ENCODE measurements at regions not wholly inside any gene's neighbourhood (a gene's known extent, or its start where the extent isn't known, plus 50 kb on each side); places are given as distances from the start of the nearest gene placed in this dataset.

GRCh38 chr20:10842116-10842515, 168.3 kb upstream of the JAG1 start:
- Histone ChIP-seq H3K9me3 (no peaks in the 10 kb centered on the region), H3K4me1 (ENCODE audit: control insufficient read depth in 1 of 2, insufficient read depth in 2 of 2, low read depth in 1 of 2, low read length in 1 of 2) (no peaks in the 10 kb centered on the region), H2AFZ (ENCODE audit: low read depth) (no peak overlapping the region), H3K79me2 (ENCODE audit: insufficient read depth) (no peaks in the 10 kb centered on the region), H3K36me3 (replicated peaks in 1 of 2; ENCODE audit: control insufficient read depth in 1 of 2, insufficient read depth in 2 of 2, low read length in 1 of 2) (no peaks in the 10 kb centered on the region), H3K9me2 (no peaks in the 10 kb centered on the region), H3F3A (replicated peaks; ENCODE audit: insufficient read depth) (no peaks in the 10 kb centered on the region), H3K9ac (no peak overlapping the region), H3K4me3 (ENCODE audit: low read depth in 2 of 2, low read length in 1 of 2) (no peak overlapping the region), H3K27ac (ENCODE audit: low read depth in 2 of 2, low read length in 1 of 2) (no peak overlapping the region), H3K27me3 (ENCODE audit: insufficient read depth) (no peaks in the 10 kb centered on the region), H3K4me2 (no peak overlapping the region), H4K20me1 (ENCODE audit: insufficient read depth) (no peaks in the 10 kb centered on the region)
- TF ChIP-seq MAX (IDR thresholded peaks at IDR 0.05; ENCODE audit: low read depth) (no peak), RXRA (IDR thresholded peaks at IDR 0.05; ENCODE audit: borderline replicate concordance, low read depth) (no peak)
- DNase-seq: no peak
- ChIA-PET CTCF (no interaction called here), POLR2A (no interaction called here)
- WGBS (ENCODE audit: low lambda C conversion rate): 57% methylated on average over 3 of the region's 3 CpGs

DNA sequence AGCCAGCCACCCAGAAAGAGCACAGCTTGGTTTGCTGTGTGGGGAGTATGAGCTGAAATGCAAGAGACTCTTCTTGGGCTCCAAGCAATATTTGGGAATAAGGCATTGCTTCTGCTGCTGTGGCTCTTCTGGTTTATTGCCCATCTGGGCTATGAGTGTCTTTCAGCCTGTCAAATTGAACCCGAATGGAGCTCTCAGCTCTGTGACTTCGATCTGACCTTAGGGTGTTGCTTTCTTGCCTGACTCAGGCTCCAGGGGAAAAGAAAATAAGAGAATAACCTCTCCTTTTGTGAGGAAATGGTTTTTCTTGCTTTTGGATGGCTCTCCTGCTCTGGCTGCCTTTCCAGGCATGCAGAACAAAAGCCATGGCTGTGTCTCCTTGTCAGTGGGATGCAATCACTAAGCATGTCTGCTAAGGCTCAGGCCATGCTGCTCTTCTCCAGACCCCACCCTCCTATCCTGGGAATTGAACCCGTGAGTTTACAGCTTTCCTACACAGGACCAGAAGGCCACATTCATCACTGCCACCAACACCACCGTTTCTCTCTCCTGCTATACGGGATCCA, 169.4 kb upstream of the JAG1 start:
- no peaks in the 10 kb centered on the region for H3F3A ChIP-seq (replicated peaks; ENCODE audit: insufficient read depth)
- WGBS (ENCODE audit: low lambda C conversion rate): 49% methylated on average over 5 of the region's 5 CpGs
- no peak overlapping the region for H3K27ac ChIP-seq (ENCODE audit: low read depth in 2 of 2, low read length in 1 of 2)
- ChIA-PET POLR2A (no interaction called here), CTCF (no interaction called here)
- H3K27me3 ChIP-seq (ENCODE audit: insufficient read depth): no peaks in the 10 kb centered on the region
- H3K4me3 ChIP-seq (ENCODE audit: low read depth in 2 of 2, low read length in 1 of 2): no peak overlapping the region
- no peaks in the 10 kb centered on the region for H4K20me1 ChIP-seq (ENCODE audit: insufficient read depth)
- H3K79me2 ChIP-seq (ENCODE audit: insufficient read depth): no peaks in the 10 kb centered on the region
- H3K4me2 ChIP-seq: no peak overlapping the region
- H3K4me1 ChIP-seq (ENCODE audit: control insufficient read depth in 1 of 2, insufficient read depth in 2 of 2, low read depth in 1 of 2, low read length in 1 of 2): no peaks in the 10 kb centered on the region
- H3K36me3 ChIP-seq (replicated peaks in 1 of 2; ENCODE audit: control insufficient read depth in 1 of 2, insufficient read depth in 2 of 2, low read length in 1 of 2): no peaks in the 10 kb centered on the region
- no peaks in the 10 kb centered on the region for H3K9me2 ChIP-seq
- no peak overlapping the region for H2AFZ ChIP-seq (ENCODE audit: low read depth)
- H3K9ac ChIP-seq: no peak overlapping the region
- no peaks in the 10 kb centered on the region for H3K9me3 ChIP-seq
- no peak for DNase-seq
- TF ChIP-seq YY1 (IDR thresholded peaks at IDR 0.05; ENCODE audit: low read depth): no peak
- no peak for TF ChIP-seq GATA2 (CRISPR knock-in tag; IDR thresholded peaks at IDR 0.05)
- no peak for TF ChIP-seq CHD2 (IDR thresholded peaks at IDR 0.05; ENCODE audit: low read length, partially characterized antibody)
- TF ChIP-seq ZBTB33 (IDR thresholded peaks at IDR 0.05; ENCODE audit: borderline replicate concordance, low read depth): no peak
- TF ChIP-seq FOXJ3 (CRISPR knock-in tag; IDR thresholded peaks at IDR 0.05): no peak
- TF ChIP-seq TCF12 (IDR thresholded peaks at IDR 0.05): no peak
- TF ChIP-seq MXI1 (IDR thresholded peaks at IDR 0.05; ENCODE audit: low read depth, low read length): no peak
- TF ChIP-seq, protein P1, sequence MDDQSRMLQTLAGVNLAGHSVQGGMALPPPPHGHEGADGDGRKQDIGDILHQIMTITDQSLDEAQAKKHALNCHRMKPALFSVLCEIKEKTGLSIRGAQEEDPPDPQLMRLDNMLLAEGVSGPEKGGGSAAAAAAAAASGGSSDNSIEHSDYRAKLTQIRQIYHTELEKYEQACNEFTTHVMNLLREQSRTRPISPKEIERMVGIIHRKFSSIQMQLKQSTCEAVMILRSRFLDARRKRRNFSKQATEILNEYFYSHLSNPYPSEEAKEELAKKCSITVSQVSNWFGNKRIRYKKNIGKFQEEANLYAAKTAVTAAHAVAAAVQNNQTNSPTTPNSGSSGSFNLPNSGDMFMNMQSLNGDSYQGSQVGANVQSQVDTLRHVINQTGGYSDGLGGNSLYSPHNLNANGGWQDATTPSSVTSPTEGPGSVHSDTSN (IDR thresholded peaks at IDR 0.05): no peak
- no peak for TF ChIP-seq RCOR1 (IDR thresholded peaks at IDR 0.05; ENCODE audit: low read length)
- no peak for TF ChIP-seq SIN3A (IDR thresholded peaks at IDR 0.05; ENCODE audit: borderline replicate concordance, low read depth, low read length)
- no peak for TF ChIP-seq SMC3 (IDR thresholded peaks at IDR 0.05; ENCODE audit: low read depth, low read length)
- TF ChIP-seq, protein P2, sequence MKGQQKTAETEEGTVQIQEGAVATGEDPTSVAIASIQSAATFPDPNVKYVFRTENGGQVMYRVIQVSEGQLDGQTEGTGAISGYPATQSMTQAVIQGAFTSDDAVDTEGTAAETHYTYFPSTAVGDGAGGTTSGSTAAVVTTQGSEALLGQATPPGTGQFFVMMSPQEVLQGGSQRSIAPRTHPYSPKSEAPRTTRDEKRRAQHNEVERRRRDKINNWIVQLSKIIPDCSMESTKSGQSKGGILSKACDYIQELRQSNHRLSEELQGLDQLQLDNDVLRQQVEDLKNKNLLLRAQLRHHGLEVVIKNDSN (IDR thresholded peaks at IDR 0.05; ENCODE audit: borderline replicate concordance, low read depth): no peak
- TF ChIP-seq, protein P3, sequence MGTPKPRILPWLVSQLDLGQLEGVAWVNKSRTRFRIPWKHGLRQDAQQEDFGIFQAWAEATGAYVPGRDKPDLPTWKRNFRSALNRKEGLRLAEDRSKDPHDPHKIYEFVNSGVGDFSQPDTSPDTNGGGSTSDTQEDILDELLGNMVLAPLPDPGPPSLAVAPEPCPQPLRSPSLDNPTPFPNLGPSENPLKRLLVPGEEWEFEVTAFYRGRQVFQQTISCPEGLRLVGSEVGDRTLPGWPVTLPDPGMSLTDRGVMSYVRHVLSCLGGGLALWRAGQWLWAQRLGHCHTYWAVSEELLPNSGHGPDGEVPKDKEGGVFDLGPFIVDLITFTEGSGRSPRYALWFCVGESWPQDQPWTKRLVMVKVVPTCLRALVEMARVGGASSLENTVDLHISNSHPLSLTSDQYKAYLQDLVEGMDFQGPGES (IDR thresholded peaks at IDR 0.05; ENCODE audit: low read depth, low read length): no peak
- TF ChIP-seq REST (IDR thresholded peaks at IDR 0.05; ENCODE audit: low read depth, low read length): no peak
- TF ChIP-seq, protein P4, sequence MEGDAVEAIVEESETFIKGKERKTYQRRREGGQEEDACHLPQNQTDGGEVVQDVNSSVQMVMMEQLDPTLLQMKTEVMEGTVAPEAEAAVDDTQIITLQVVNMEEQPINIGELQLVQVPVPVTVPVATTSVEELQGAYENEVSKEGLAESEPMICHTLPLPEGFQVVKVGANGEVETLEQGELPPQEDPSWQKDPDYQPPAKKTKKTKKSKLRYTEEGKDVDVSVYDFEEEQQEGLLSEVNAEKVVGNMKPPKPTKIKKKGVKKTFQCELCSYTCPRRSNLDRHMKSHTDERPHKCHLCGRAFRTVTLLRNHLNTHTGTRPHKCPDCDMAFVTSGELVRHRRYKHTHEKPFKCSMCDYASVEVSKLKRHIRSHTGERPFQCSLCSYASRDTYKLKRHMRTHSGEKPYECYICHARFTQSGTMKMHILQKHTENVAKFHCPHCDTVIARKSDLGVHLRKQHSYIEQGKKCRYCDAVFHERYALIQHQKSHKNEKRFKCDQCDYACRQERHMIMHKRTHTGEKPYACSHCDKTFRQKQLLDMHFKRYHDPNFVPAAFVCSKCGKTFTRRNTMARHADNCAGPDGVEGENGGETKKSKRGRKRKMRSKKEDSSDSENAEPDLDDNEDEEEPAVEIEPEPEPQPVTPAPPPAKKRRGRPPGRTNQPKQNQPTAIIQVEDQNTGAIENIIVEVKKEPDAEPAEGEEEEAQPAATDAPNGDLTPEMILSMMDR (IDR thresholded peaks at IDR 0.05): no peak
